SK-N-SH (cell line): ENCODE measurements at regions not wholly inside any gene's neighbourhood (a gene's known extent, or its start where the extent isn't known, plus 50 kb on each side); places are given as distances from the start of the nearest gene placed in this dataset.

ENCODE experiments used
- CTCF ChIA-PET: fragments of 300-600, 350-600 bp; formaldehyde crosslinking; extraction: SDS; loops from one replicate; lab custom pipeline; 2021; lab: Yijun Ruan, JAX
- POLR2A ChIA-PET: fragments of 350-600 bp; sonication (Branson Sonifier 250); formaldehyde crosslinking; extraction: SDS; loops from one replicate; lab custom pipeline; 2020; ENCODE audit warnings: antibody characterized with exemption, inconsistent platforms; lab: Yijun Ruan, JAX
- DNase-seq: peaks from one replicate; pipeline ENCODE4 v3.0.0; 2012
- H2AFZ ChIP-seq: fragments of 200-600 bp; sonication (generic); 2 replicates; pipeline ENCODE4 v1.8.1; 2016; ENCODE audit warnings: antibody characterized with exemption, mild to moderate bottlenecking, low read depth
- H3F3A ChIP-seq: fragments of 200-600 bp; sonication (generic); replicated peaks from 2 replicates; pipeline ENCODE3; 2016; ENCODE audit warnings: antibody characterized with exemption, mild to moderate bottlenecking; ENCODE audit not compliant: insufficient read depth
- H3K27ac ChIP-seq, 2 experiments: fragments of 200-500 bp in 1 of 2; fragments of 200-600 bp in 1 of 2; sonication (Bioruptor generic) in 1 of 2; sonication (generic), shearing (Covaris generic) in 1 of 2; 2 replicates each; pipeline versions ENCODE4 v1.5.1 to v1.6.1; 2014 to 2016; ENCODE audit warnings: low read depth in 2 of 2, inconsistent platforms in 1 of 2, low read length in 1 of 2, mild to moderate bottlenecking in 1 of 2, mixed read lengths in 1 of 2
- H3K27me3 ChIP-seq: fragments of 200-600 bp; sonication (generic), shearing (Covaris generic); 2 replicates; pipeline ENCODE4 v1.6.1; 2016; ENCODE audit warnings: mixed run types; ENCODE audit not compliant: insufficient read depth
- H3K36me3 ChIP-seq, 2 experiments: fragments of 200-500 bp in 1 of 2; fragments of 200-600 bp in 1 of 2; sonication (Bioruptor generic) in 1 of 2; sonication (generic) in 1 of 2; replicated peaks in 1 of 2; 2 replicates each; pipeline versions ENCODE3 to v1.5.1; 2014 to 2016; ENCODE audit warnings: low read length in 1 of 2, mild to moderate bottlenecking in 1 of 2; ENCODE audit not compliant: insufficient read depth in 2 of 2, control insufficient read depth in 1 of 2
- H3K4me1 ChIP-seq, 2 experiments: fragments of 200-500 bp in 1 of 2; fragments of 200-600 bp in 1 of 2; sonication (Bioruptor generic) in 1 of 2; sonication (generic), shearing (Covaris generic) in 1 of 2; 2 replicates each; pipeline versions ENCODE4 v1.5.1 to v1.6.1; 2014 to 2016; ENCODE audit warnings: low read depth in 1 of 2, low read length in 1 of 2, mixed run types in 1 of 2; ENCODE audit not compliant: insufficient read depth in 2 of 2, control insufficient read depth in 1 of 2
- H3K4me2 ChIP-seq: fragments of 200-600 bp; sonication (generic), shearing (Covaris generic); 2 replicates; pipeline ENCODE4 v1.6.1; 2017; ENCODE audit warnings: mixed run types
- H3K4me3 ChIP-seq, 2 experiments: fragments of 200-500 bp in 1 of 2; fragments of 200-600 bp in 1 of 2; sonication (Bioruptor generic) in 1 of 2; sonication (generic), shearing (Covaris generic) in 1 of 2; 2 replicates each; pipeline versions ENCODE4 v1.5.1 to v1.8.1; 2014 to 2016; ENCODE audit warnings: low read depth in 2 of 2, inconsistent platforms in 1 of 2, low read length in 1 of 2, mild to moderate bottlenecking in 1 of 2, mixed read lengths in 1 of 2, moderate library complexity in 1 of 2
- H3K79me2 ChIP-seq: fragments of 200-600 bp; sonication (generic); 2 replicates; pipeline ENCODE4 v1.8.1; 2017; ENCODE audit warnings: mild to moderate bottlenecking; ENCODE audit not compliant: insufficient read depth
- H3K9ac ChIP-seq: fragments of 200-600 bp; sonication (generic); 2 replicates; pipeline ENCODE4 v1.6.1; 2017; ENCODE audit warnings: mixed run types
- H3K9me2 ChIP-seq: fragments of 200-600 bp; sonication (generic); 2 replicates; pipeline ENCODE4 v1.6.1; 2017; ENCODE audit warnings: mixed run types
- H3K9me3 ChIP-seq: fragments of 200-600 bp; sonication (generic); 2 replicates; pipeline ENCODE4 v1.6.1; 2017; ENCODE audit warnings: mixed run types, mild to moderate bottlenecking, moderate library complexity
- H4K20me1 ChIP-seq: fragments of 200-600 bp; sonication (generic); 2 replicates; pipeline ENCODE4 v1.6.1; 2017; ENCODE audit warnings: mild to moderate bottlenecking, mixed run types; ENCODE audit not compliant: insufficient read depth
- CHD2 ChIP-seq: fragments of 150-350 bp; IDR thresholded peaks from 2 replicates; pipeline ENCODE4 v1.6.1; 2018; ENCODE audit warnings: low read length; ENCODE audit not compliant: partially characterized antibody
- CTCF ChIP-seq: fragments of 200-600 bp; sonication (generic); IDR thresholded peaks from 2 replicates; pipeline ENCODE4 v1.6.1; 2017; ENCODE audit warnings: antibody characterized with exemption, mild to moderate bottlenecking, moderate library complexity
- EZH2phosphoT487 ChIP-seq: fragments of 200-600 bp; sonication (generic); IDR thresholded peaks from 2 replicates; pipeline ENCODE4 v1.6.1; 2017; ENCODE audit warnings: low read depth, mixed run types, mild to moderate bottlenecking, antibody characterized with exemption, moderate library complexity, borderline replicate concordance
- GABPA ChIP-seq: IDR thresholded peaks from 2 replicates; pipeline ENCODE4 v1.4.0; 2012; ENCODE audit warnings: low read depth, mild to moderate bottlenecking
- IRF3 ChIP-seq: fragments of 150-350 bp; IDR thresholded peaks from 2 replicates; pipeline ENCODE4 v1.6.1; 2016; ENCODE audit warnings: mild to moderate bottlenecking, low read depth, low read length
- JUND ChIP-seq: IDR thresholded peaks from 2 replicates; pipeline ENCODE4 v1.4.0; 2012
- MAX ChIP-seq: IDR thresholded peaks from 2 replicates; pipeline ENCODE4 v1.4.0; 2012; ENCODE audit warnings: low read depth
- NRF1 ChIP-seq: IDR thresholded peaks from 2 replicates; pipeline ENCODE4 v1.6.1; 2012; ENCODE audit warnings: low read depth, mild to moderate bottlenecking, low read length
- REST ChIP-seq: IDR thresholded peaks from 2 replicates; pipeline ENCODE4 v1.6.1; 2012; ENCODE audit warnings: mild to moderate bottlenecking, low read depth, low read length, moderate library complexity
- SIN3A ChIP-seq: IDR thresholded peaks from 2 replicates; pipeline ENCODE4 v1.6.1; 2012; ENCODE audit warnings: low read depth, mild to moderate bottlenecking, low read length, moderate library complexity, borderline replicate concordance
- SMC3 ChIP-seq: IDR thresholded peaks from 2 replicates; pipeline ENCODE4 v1.6.1; 2012; ENCODE audit warnings: low read depth, low read length, improper control_type of control experiment
- TAF1 ChIP-seq: IDR thresholded peaks from 2 replicates; pipeline ENCODE4 v1.6.1; 2012; ENCODE audit warnings: low read depth, mild to moderate bottlenecking, low read length, moderate library complexity, borderline replicate concordance
- ZBTB33 ChIP-seq: IDR thresholded peaks from 2 replicates; pipeline ENCODE4 v1.4.0; 2012; ENCODE audit warnings: low read depth, borderline replicate concordance
- WGBS: methylation state at CpG from one replicate; pipeline ENCODE4 v1.1.6; 2017; ENCODE audit warnings: low lambda C conversion rate; 5-methylcytosine and 5-hydroxymethylcytosine counted together

- no peak overlapping the region for H3K27ac ChIP-seq
- TF ChIP-seq IRF3 (no peak), EZH2phosphoT487 (no peak), SMC3 (no peak), CHD2 (no peak), NRF1 (no peak), JUND (no peak), MAX (no peak), SIN3A (no peak), GABPA (no peak), REST (no peak), TAF1 (no peak), CTCF (no peak), ZBTB33 (no peak)
- no peaks in the 10 kb centered on the region for H3K9me3 ChIP-seq
- no peaks in the 10 kb centered on the region for H3K36me3 ChIP-seq
- no peaks in the 10 kb centered on the region for H3K27me3 ChIP-seq
- H3F3A ChIP-seq: no peaks in the 10 kb centered on the region
- H4K20me1 ChIP-seq: no peaks in the 10 kb centered on the region
- H3K4me3 ChIP-seq: no peak overlapping the region
- H3K4me1 ChIP-seq: no peaks in the 10 kb centered on the region
- H3K4me2 ChIP-seq: no peak overlapping the region
- no peaks in the 10 kb centered on the region for H3K9me2 ChIP-seq
- H3K9ac ChIP-seq: no peak overlapping the region
- no peaks in the 10 kb centered on the region for H3K79me2 ChIP-seq
- ChIA-PET CTCF (interaction anchor here (1.9 kb wide), 1 partner anchor 28 kb away, joined by 6 read pairs; no protein-coding TSS in a partner anchor), POLR2A (no interaction called here)
- H2AFZ ChIP-seq: no peak overlapping the region
- 75% methylated on average over 1 of the region's 1 CpG for WGBS
- no peak for DNase-seq
These were observed 52.3 kb upstream of the LSM6 start for GRCh38 chr4:146123231-146123630.
